HG02759 (cell line): ENCODE measurements at regions not wholly inside any gene's neighbourhood (a gene's known extent, or its start where the extent isn't known, plus 50 kb on each side); places are given as distances from the start of the nearest gene placed in this dataset.
A peak's percentile ranks its signal among the peaks of the same experiment; 100 is the strongest.

Source experiments
- ATAC-seq: cut with Tn5 transposase; IDR thresholded peaks from one replicate; pipeline ENCODE4 v1.9.1; 2021; ENCODE audit warnings: mild to moderate bottlenecking, moderate library complexity; ENCODE audit not compliant: unreplicated experiment

GRCh38 chr9:105142406-105143135, 101.9 kb upstream of the SLC44A1 start:
- no peak for ATAC-seq

- ATAC-seq, result no peak
These were observed 101.4 kb upstream of the SLC44A1 start for GRCh38 chr9:105143136-105143430.

- no peak for ATAC-seq
These were observed 100.4 kb upstream of the SLC44A1 start for GRCh38 chr9:105144076-105144475.

- no peak for ATAC-seq
These were observed 99.6 kb upstream of the SLC44A1 start for GRCh38 chr9:105144841-105145240.

GRCh38 chr9:105146677-105147076, 97.8 kb upstream of the SLC44A1 start:
- ATAC-seq, result no peak

DNA sequence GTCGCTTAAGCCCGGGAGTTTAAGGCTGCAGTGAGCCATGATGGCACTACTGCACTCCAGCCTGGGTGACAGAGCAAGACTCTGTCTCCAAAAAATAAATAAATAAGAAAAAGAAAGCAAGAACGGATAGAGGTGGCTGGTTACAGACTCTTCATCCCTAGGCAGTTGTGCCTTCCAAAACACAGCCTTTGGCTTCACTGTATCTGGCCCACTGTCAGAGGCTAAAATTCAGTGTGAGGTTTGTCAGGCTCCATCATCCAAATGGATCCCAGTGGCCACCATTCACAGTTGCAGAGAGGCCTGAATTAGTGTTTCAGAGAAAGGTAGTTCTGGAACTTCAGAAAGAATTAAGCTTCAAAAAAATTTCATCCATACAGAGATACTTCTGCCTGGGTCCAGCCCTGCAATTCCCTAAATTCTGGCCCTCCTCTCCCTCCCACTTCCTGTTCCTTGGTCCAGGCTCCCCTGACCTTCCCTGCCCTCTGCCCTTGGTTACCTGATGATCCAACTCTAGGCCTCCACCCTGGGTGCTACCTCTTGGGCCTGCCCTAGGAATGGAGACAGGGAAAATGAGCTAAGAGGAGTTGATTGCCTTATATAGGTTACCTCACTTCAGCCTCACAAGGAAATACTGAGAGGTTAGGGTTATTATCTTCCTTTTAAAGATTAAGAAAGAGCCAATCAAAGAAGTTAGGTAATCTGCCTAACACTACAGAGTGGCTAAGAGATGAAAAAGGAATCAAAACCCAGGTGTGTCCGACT, 97.2 kb upstream of the SLC44A1 start:
- no peak for ATAC-seq

DNA sequence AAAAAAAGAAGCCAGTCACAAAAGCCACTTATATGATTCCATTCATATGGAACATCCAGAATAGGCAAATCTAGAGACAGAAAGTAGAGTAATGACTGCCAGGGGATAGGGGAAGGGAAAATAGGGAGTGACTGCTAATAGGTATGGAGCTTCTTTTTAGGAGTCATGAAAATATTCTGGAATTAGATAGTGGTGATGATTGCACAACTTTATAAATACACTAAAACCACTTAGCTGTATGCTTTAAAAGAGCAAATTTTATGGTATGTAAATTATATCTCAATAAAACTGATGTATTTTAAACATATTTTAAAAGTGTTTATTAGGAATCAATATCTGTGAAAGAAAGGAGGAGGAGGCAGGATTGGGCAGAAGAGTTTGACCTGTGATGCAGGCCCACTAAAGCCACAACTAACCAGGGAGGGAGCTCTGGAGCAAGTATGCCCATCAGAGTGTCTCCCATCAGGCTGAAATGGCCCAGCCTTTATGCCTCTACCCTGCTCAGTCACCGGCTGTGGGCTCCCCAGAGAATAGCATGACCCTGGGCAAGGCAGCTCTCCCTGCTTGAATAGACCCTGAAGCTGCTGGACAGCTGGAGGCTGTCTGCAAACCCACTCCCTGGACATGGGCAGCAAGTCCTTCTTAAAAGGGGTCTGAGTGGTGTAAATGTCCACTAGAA, 96.0 kb upstream of the SLC44A1 start:
- ATAC-seq, result no peak

GRCh38 chr9:105150991-105151685, 93.3 kb upstream of the SLC44A1 start:
- ATAC-seq, result peak; percentile 88

- ATAC-seq, result no peak
These were observed 92.8 kb upstream of the SLC44A1 start for GRCh38 chr9:105151686-105151995.

GRCh38 chr9:105154723-105155191, 89.7 kb upstream of the SLC44A1 start:
- no peak for ATAC-seq

DNA sequence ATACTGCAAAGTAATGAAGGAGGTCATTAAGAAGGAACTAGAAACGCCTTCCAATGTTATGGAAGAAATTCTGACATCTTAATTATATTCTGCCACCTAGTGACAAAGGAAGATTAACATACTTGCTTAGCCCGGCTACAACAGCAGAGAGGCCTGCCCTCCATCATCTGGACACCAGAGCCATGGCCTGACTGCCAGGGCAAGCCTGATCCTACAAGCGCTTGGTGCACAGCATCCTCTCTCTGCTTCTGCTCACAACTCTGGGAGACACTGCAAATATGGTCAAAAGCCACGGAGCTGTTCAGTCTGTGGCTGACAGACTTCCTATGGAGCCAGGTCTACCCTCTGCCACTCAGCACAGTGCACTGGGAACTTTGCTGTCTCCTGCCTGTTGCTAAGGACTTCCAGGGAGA, 87.3 kb upstream of the SLC44A1 start:
- ATAC-seq, result peak; percentile 73

DNA sequence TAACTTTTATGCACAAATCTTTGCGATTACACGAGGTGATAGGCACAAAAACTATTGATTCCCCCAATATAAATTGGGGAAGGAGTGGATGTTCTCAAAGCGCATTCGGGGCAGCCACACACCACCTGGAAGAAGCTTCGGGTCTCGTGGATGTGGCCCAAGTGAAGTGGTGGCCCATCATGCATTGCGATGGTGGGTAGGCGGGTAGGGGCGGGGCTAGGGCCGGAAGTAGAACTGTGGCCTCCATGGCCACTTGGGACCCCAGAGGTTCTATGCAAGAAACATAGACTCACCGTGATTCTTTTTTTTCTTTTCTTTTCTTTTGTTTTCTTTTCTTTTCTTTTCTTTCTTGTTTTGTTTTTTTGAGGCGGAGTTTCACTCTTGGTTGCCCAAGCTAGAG, 86.4 kb upstream of the SLC44A1 start:
- no peak for ATAC-seq

GRCh38 chr9:105158898-105159297, 85.6 kb upstream of the SLC44A1 start:
- ATAC-seq, result no peak

GRCh38 chr9:105168870-105169319, 75.6 kb upstream of the SLC44A1 start:
- ATAC-seq, result no peak

GRCh38 chr9:105171076-105171475, 73.4 kb upstream of the SLC44A1 start:
- ATAC-seq, result no peak

DNA sequence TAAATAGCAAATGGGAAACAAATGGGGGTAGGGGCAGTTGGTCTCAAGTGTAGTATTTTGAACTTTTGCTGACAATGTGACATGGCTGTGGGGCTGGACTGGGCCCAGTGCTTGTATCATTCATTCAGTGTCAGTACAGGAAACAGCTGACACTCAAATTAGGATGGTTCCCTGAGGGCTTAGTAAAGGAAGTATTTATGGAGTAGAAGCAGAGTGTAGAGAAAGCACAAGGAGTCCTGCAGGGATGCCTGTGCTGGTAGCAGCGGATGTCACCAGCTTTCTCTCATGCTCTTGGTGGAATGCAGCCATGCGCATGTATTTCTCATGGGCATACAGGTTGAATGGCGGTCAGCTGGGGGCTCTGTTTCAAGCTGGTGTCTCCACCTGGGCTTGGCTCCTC, 72.9 kb upstream of the SLC44A1 start:
- no peak for ATAC-seq

- ATAC-seq, result no peak
These were observed 72.0 kb upstream of the SLC44A1 start for GRCh38 chr9:105172436-105172835.

- no peak for ATAC-seq
These were observed 71.1 kb upstream of the SLC44A1 start for GRCh38 chr9:105173306-105173705.

DNA sequence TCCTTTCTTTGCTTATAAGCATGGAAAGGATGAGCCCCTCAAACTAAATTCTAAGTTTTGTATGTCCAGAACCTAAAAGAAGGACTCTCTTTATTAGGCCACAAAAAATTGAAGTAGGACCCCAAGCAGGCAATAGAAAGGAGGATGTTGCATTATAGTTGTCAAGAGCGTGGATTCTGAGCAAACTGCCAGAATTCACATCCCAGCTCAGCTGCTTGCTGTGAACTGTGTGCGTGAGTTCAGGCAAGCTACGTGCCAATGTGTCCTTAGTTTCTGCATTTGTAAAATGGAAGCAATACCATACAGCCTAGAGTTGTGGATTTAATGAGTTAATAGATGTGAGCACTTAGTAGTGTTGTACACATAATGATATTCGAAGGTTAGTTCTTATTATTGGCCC, 70.6 kb upstream of the SLC44A1 start:
- ATAC-seq, result no peak

GRCh38 chr9:105176194-105176593, 68.3 kb upstream of the SLC44A1 start:
- no peak for ATAC-seq

- ATAC-seq, result no peak
These were observed 66.4 kb upstream of the SLC44A1 start for GRCh38 chr9:105178076-105178475.
